ENCODE measurements at regions not wholly inside any gene's neighbourhood (a gene's known extent, or its start where the extent isn't known, plus 50 kb on each side); places are given as distances from the start of the nearest gene placed in this dataset.
"Not testable (repeated sequence)": the region's sequence is repeated elsewhere in the genome, so short reads cannot be mapped to it uniquely, and the experiment has no call there.

GRCh38 chr5:126137891-126138280, 285.3 kb upstream of the GRAMD2B start:
- Histone ChIP-seq H3K27ac (no peak overlapping the region), H3K27me3 (ENCODE audit: insufficient read depth, low read depth, severe bottlenecking) (no peaks in the 10 kb centered on the region), H3K4me3 (ENCODE audit: low read depth, low read length) (no peak overlapping the region), H3K36me3 (no peaks in the 10 kb centered on the region), H3K9me3 (ENCODE audit: severe bottlenecking) (no peaks in the 10 kb centered on the region)
- TF ChIP-seq CTCF (IDR thresholded peaks at IDR 0.05; ENCODE audit: low read depth, low read length): no peak
- no peak for DNase-seq

DNA sequence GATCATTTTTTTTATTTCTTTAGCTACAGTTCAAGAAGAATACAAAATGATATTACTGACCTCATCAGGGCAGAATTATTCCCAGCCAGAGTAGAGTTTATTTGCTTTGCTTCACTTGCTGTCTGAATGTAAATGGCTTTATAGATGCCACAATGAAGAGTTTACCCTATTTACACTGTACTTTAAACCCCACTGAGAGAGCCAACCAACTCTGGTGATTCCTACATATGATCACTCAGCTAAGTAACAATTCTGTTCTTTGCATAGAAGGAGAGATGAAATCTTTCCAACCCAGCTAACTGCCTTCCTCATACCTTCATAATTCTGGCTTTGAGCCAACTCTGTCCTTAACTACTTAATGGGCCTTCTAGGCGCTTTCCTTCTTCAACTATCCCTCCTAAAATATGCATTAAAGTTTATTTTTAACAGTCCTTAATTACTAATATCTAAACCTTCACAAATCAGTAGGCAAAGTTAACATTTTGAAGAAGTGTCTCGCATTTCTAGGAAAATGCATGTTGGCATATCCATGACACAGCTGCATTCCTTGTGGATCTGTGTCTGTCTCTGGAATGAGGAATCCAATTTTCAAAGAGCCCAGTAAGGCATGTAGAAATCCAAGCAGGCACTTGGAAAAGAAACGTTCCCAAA, 284.8 kb upstream of the GRAMD2B start:
- no peaks in the 10 kb centered on the region for H3K27me3 ChIP-seq (ENCODE audit: insufficient read depth, low read depth, severe bottlenecking)
- H3K4me3 ChIP-seq (ENCODE audit: low read depth, low read length): no peak overlapping the region
- H3K36me3 ChIP-seq: no peaks in the 10 kb centered on the region
- no peak for TF ChIP-seq CTCF (IDR thresholded peaks at IDR 0.05; ENCODE audit: low read depth, low read length)
- no peak overlapping the region for H3K27ac ChIP-seq
- DNase-seq: no peak
- no peaks in the 10 kb centered on the region for H3K9me3 ChIP-seq (ENCODE audit: severe bottlenecking)

DNA sequence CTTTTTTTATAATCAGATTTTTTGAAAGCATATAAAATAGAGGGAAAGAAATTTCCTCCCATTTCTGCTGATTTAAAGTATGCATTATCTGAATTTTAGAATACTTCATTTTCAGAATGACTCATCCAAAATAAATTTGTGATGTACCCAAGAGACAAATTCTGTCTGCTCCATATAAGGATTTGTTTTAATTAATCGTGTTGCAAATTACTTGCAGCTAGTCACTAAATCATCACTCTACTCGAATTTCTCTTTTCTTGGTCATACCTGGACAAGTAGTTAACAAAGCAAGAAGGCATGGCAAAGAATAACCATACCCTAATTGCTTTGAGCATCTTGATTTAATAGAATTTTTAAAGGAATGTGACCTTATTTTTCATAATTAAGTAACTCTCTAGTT, 284.1 kb upstream of the GRAMD2B start:
- no peak overlapping the region for H3K4me3 ChIP-seq (ENCODE audit: low read depth, low read length)
- no peak for TF ChIP-seq CTCF (IDR thresholded peaks at IDR 0.05; ENCODE audit: low read depth, low read length)
- H3K27ac ChIP-seq: no peak overlapping the region
- no peak for DNase-seq
- no peaks in the 10 kb centered on the region for H3K9me3 ChIP-seq (ENCODE audit: severe bottlenecking)
- H3K36me3 ChIP-seq: no peaks in the 10 kb centered on the region
- no peaks in the 10 kb centered on the region for H3K27me3 ChIP-seq (ENCODE audit: insufficient read depth, low read depth, severe bottlenecking)

DNA sequence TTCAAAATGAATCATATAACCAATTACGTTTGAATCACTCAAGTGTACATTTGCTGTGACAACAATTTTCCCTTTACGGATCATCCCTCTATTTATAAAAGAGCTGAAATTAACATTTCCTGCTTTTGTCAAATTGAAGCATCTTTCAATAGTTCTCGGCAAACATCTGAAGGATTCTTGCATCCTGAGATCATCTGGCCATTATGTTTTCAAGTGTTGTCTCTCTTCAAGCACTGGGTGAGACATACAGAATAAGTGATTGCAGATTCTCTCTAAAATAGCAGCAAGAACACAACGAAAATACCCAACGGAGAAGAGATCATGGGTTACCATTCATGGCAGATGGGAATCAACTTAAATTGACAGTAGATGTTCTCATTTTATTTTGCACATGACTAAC, 283.4 kb upstream of the GRAMD2B start:
- DNase-seq: no peak
- Histone ChIP-seq H3K4me3 (ENCODE audit: low read depth, low read length) (no peak overlapping the region), H3K9me3 (ENCODE audit: severe bottlenecking) (no peaks in the 10 kb centered on the region), H3K27ac (no peak overlapping the region), H3K36me3 (no peaks in the 10 kb centered on the region), H3K27me3 (ENCODE audit: insufficient read depth, low read depth, severe bottlenecking) (no peaks in the 10 kb centered on the region)
- no peak for TF ChIP-seq CTCF (IDR thresholded peaks at IDR 0.05; ENCODE audit: low read depth, low read length)

GRCh38 chr5:126143622-126144021, 279.6 kb upstream of the GRAMD2B start:
- no peaks in the 10 kb centered on the region for H3K36me3 ChIP-seq
- no peak for DNase-seq
- H3K27me3 ChIP-seq (ENCODE audit: insufficient read depth, low read depth, severe bottlenecking): no peaks in the 10 kb centered on the region
- H3K4me3 ChIP-seq (ENCODE audit: low read depth, low read length): no peak overlapping the region
- no peak overlapping the region for H3K27ac ChIP-seq
- H3K9me3 ChIP-seq (ENCODE audit: severe bottlenecking): no peaks in the 10 kb centered on the region
- TF ChIP-seq CTCF (IDR thresholded peaks at IDR 0.05; ENCODE audit: low read depth, low read length): no peak

GRCh38 chr5:126150319-126150718, 272.9 kb upstream of the GRAMD2B start:
- not testable (repeated sequence) for DNase-seq; H3K4me3 ChIP-seq (ENCODE audit: low read depth, low read length); H3K9me3 ChIP-seq (ENCODE audit: severe bottlenecking); H3K27ac ChIP-seq; H3K27me3 ChIP-seq (ENCODE audit: insufficient read depth, low read depth, severe bottlenecking); H3K36me3 ChIP-seq

DNA sequence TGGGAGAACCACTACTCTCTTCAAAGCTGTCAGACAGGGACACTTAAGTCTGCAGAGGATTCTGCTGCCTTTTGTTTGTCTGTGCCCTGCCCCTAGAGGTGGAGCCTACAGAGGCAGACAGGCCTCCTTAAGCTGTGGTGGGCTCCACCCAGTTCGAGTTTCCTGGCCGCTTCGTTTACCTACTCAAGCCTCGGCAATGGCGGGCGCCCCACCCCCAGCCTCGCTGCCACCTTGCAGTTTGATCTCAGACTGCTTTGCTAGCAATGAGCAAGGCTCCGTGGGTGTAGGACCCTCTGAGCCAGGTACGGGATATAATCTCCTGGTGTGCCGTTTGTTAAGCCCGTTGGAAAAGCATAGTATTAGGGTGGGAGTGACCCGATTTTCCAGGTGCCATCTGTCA, 267.9 kb upstream of the GRAMD2B start:
- H3K9me3 ChIP-seq (ENCODE audit: severe bottlenecking); H3K27me3 ChIP-seq (ENCODE audit: insufficient read depth, low read depth, severe bottlenecking); H3K36me3 ChIP-seq; DNase-seq; H3K4me3 ChIP-seq (ENCODE audit: low read depth, low read length); H3K27ac ChIP-seq: not testable (repeated sequence)

Data from WERI-Rb-1 (cell line).